GM23338 (cell line): ENCODE measurements at regions not wholly inside any gene's neighbourhood (a gene's known extent, or its start where the extent isn't known, plus 50 kb on each side); places are given as distances from the start of the nearest gene placed in this dataset.
A peak's percentile ranks its signal among the peaks of the same experiment; 100 is the strongest.

Experiments used
- ATAC-seq: fragments of 200-7000 bp; cut with Tn5 transposase; 3 replicates; pipeline ENCODE4 v1.9.1; 2020
- DNase-seq: peaks from one replicate; pipeline ENCODE4 v3.0.0-alpha.2; 2015; ENCODE audit warnings: low spot score
- H2AFZ ChIP-seq: fragments of 200-600 bp; sonication (generic); 2 replicates; pipeline ENCODE4 v1.8.0; 2016; ENCODE audit warnings: antibody characterized with exemption, mild to moderate bottlenecking, moderate library complexity
- H3F3A ChIP-seq: fragments of 200-600 bp; sonication (generic); replicated peaks from 2 replicates; pipeline ENCODE4 v1.8.0; 2017; ENCODE audit warnings: antibody characterized with exemption, mixed run types, low read depth
- H3K27ac ChIP-seq: fragments of 200-600 bp; sonication (generic); 2 replicates; pipeline ENCODE4 v1.6.1; 2016; ENCODE audit warnings: low read depth
- H3K27me3 ChIP-seq: fragments of 200-600 bp; sonication (generic); 2 replicates; pipeline ENCODE4 v1.8.0; 2016; ENCODE audit warnings: mild to moderate bottlenecking, mixed run types, moderate library complexity; ENCODE audit not compliant: insufficient read depth
- H3K36me3 ChIP-seq: fragments of 200-600 bp; sonication (generic); 2 replicates; pipeline ENCODE4 v1.8.0; 2016; ENCODE audit warnings: mild to moderate bottlenecking; ENCODE audit not compliant: insufficient read depth
- H3K4me1 ChIP-seq: fragments of 200-600 bp; sonication (generic); 2 replicates; pipeline ENCODE4 v1.8.0; 2016; ENCODE audit warnings: mild to moderate bottlenecking, moderate library complexity; ENCODE audit not compliant: insufficient read depth
- H3K4me2 ChIP-seq: fragments of 200-600 bp; sonication (generic); 2 replicates; pipeline ENCODE4 v1.7.1; 2017; ENCODE audit warnings: mixed run types
- H3K4me3 ChIP-seq: fragments of 200-600 bp; sonication (generic); 2 replicates; pipeline ENCODE4 v1.6.1; 2016; ENCODE audit warnings: mixed run types
- H3K79me2 ChIP-seq: fragments of 200-600 bp; sonication (generic); replicated peaks from 2 replicates; pipeline ENCODE4 v1.8.0; 2017; ENCODE audit warnings: mild to moderate bottlenecking; ENCODE audit not compliant: insufficient read depth
- H3K9me2 ChIP-seq: fragments of 200-600 bp; sonication (generic); 2 replicates; pipeline ENCODE4 v1.8.0; 2017; ENCODE audit not compliant: insufficient read depth
- H4K20me1 ChIP-seq: fragments of 200-600 bp; sonication (generic); replicated peaks from 2 replicates; pipeline ENCODE4 v1.8.0; 2017; ENCODE audit warnings: mild to moderate bottlenecking; ENCODE audit not compliant: insufficient read depth
- H3K27ac Mint-ChIP-seq: 2 replicates; pipeline ENCODE4 v1.8.0; 2020; ENCODE audit warnings: inconsistent platforms, mild to moderate bottlenecking, moderate library complexity, mixed read lengths
- H3K27me3 Mint-ChIP-seq: 3 replicates; pipeline ENCODE4 v1.8.0; 2022; ENCODE audit warnings: low read depth, mild to moderate bottlenecking, moderate library complexity, mixed read lengths, inconsistent platforms; ENCODE audit not compliant: insufficient read depth, poor library complexity
- H3K36me3 Mint-ChIP-seq: 3 replicates; pipeline ENCODE4 v1.8.0; 2021; ENCODE audit warnings: low read depth, mild to moderate bottlenecking, inconsistent platforms, moderate library complexity, mixed read lengths
- H3K4me1 Mint-ChIP-seq: 3 replicates; pipeline ENCODE4 v1.8.0; 2020; ENCODE audit warnings: mild to moderate bottlenecking, inconsistent platforms, mixed read lengths
- H3K4me3 Mint-ChIP-seq: 3 replicates; pipeline ENCODE4 v1.8.0; 2021; ENCODE audit warnings: moderate library complexity, mild to moderate bottlenecking, inconsistent platforms, mixed read lengths
- H3K9me3 Mint-ChIP-seq: 3 replicates; pipeline ENCODE4 v1.8.0; 2020; ENCODE audit warnings: moderate library complexity, mild to moderate bottlenecking, inconsistent platforms, mixed read lengths
- CREB1 ChIP-seq: fragments of 250-450 bp; sonication (Bioruptor Pico); IDR thresholded peaks from 2 replicates; pipeline ENCODE4 v1.5.0; 2020; ENCODE audit warnings: low read depth, mild to moderate bottlenecking, moderate library complexity
- EZH2 ChIP-seq: fragments of 200-600 bp; sonication (generic); IDR thresholded peaks from one replicate; pipeline ENCODE4 v1.8.0; 2017; ENCODE audit warnings: antibody characterized with exemption, mild to moderate bottlenecking, low read depth; ENCODE audit not compliant: unreplicated experiment
- EZH2phosphoT487 ChIP-seq: fragments of 200-600 bp; sonication (generic); IDR thresholded peaks from one replicate; pipeline ENCODE4 v1.8.1; 2018; ENCODE audit warnings: antibody characterized with exemption; ENCODE audit not compliant: unreplicated experiment
- JUNB ChIP-seq: IDR thresholded peaks from one replicate; pipeline ENCODE4 v1.6.1; 2016; ENCODE audit warnings: antibody characterized with exemption; ENCODE audit not compliant: unreplicated experiment
- NANOG ChIP-seq: IDR thresholded peaks from 2 replicates; pipeline ENCODE4 v1.6.1; 2016; ENCODE audit warnings: antibody characterized with exemption, borderline replicate concordance
- STAT1 ChIP-seq: IDR thresholded peaks from one replicate; pipeline ENCODE4 v1.6.1; 2016; ENCODE audit warnings: antibody characterized with exemption; ENCODE audit not compliant: unreplicated experiment
- ZNF114 ChIP-seq: fragments of 250-450 bp; sonication (Bioruptor Pico); IDR thresholded peaks from 2 replicates; pipeline ENCODE4 v1.5.0; 2020; ENCODE audit warnings: mild to moderate bottlenecking, moderate library complexity
- TF ChIP-seq, protein P1 (sequence below): fragments of 250-450 bp; sonication (Bioruptor Pico); IDR thresholded peaks from 2 replicates; pipeline ENCODE4 v1.5.0; 2020; ENCODE audit warnings: mild to moderate bottlenecking, moderate library complexity
- TF ChIP-seq, protein P2 (sequence below): IDR thresholded peaks from one replicate; pipeline ENCODE4 v1.6.1; 2018; ENCODE audit warnings: antibody characterized with exemption; ENCODE audit not compliant: unreplicated experiment
- TF ChIP-seq, protein P3 (sequence below): IDR thresholded peaks from 2 replicates; pipeline ENCODE4 v1.6.1; 2016; ENCODE audit warnings: antibody characterized with exemption

DNA sequence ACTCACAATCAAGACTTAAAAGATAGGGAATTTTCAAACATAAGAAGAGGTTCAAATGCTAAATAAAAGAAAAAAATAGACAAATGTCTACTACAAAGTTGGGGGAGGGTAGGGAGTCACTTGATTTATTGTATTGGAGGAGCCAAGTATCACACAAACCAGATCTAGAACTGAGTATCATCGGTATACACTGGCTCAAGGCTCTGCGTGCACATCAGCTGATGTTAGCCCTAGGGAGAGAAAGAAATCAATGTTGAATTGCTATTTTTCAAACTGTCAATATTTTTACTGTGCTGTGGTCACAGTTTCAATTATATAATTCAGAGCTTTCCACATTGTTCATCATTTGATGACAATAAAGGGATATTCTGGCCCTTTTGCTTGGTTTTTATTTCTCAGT lies 54.9 kb upstream of the RXFP2 start:
- Mint-ChIP-seq H3K4me1 (peaks cover 9% of the 10 kb centered on the region), H3K4me3 (no peak overlapping the region), H3K27me3 (no peaks in the 10 kb centered on the region), H3K9me3 (no peaks in the 10 kb centered on the region), H3K27ac (no peak overlapping the region), H3K36me3 (peaks cover 3% of the 10 kb centered on the region; the same call in 1 of the 3 replicates)
- H3K4me3 ChIP-seq: no peak overlapping the region
- H3K9me2 ChIP-seq: peaks cover 16% of the 10 kb centered on the region; the same call in 1 of the 2 replicates
- no peaks in the 10 kb centered on the region for H3K79me2 ChIP-seq
- no peaks in the 10 kb centered on the region for H4K20me1 ChIP-seq
- H3K27me3 ChIP-seq: no peaks in the 10 kb centered on the region
- no peaks in the 10 kb centered on the region for H3K36me3 ChIP-seq
- H2AFZ ChIP-seq: 0 out of 2 replicates have a peak overlapping the region, but pooled peaks have one; percentile 2
- ATAC-seq (no peak), DNase-seq (no peak)
- no peak for TF ChIP-seq EZH2
- TF ChIP-seq JUNB: no peak
- no peak for TF ChIP-seq ZNF114
- TF ChIP-seq, protein P1, sequence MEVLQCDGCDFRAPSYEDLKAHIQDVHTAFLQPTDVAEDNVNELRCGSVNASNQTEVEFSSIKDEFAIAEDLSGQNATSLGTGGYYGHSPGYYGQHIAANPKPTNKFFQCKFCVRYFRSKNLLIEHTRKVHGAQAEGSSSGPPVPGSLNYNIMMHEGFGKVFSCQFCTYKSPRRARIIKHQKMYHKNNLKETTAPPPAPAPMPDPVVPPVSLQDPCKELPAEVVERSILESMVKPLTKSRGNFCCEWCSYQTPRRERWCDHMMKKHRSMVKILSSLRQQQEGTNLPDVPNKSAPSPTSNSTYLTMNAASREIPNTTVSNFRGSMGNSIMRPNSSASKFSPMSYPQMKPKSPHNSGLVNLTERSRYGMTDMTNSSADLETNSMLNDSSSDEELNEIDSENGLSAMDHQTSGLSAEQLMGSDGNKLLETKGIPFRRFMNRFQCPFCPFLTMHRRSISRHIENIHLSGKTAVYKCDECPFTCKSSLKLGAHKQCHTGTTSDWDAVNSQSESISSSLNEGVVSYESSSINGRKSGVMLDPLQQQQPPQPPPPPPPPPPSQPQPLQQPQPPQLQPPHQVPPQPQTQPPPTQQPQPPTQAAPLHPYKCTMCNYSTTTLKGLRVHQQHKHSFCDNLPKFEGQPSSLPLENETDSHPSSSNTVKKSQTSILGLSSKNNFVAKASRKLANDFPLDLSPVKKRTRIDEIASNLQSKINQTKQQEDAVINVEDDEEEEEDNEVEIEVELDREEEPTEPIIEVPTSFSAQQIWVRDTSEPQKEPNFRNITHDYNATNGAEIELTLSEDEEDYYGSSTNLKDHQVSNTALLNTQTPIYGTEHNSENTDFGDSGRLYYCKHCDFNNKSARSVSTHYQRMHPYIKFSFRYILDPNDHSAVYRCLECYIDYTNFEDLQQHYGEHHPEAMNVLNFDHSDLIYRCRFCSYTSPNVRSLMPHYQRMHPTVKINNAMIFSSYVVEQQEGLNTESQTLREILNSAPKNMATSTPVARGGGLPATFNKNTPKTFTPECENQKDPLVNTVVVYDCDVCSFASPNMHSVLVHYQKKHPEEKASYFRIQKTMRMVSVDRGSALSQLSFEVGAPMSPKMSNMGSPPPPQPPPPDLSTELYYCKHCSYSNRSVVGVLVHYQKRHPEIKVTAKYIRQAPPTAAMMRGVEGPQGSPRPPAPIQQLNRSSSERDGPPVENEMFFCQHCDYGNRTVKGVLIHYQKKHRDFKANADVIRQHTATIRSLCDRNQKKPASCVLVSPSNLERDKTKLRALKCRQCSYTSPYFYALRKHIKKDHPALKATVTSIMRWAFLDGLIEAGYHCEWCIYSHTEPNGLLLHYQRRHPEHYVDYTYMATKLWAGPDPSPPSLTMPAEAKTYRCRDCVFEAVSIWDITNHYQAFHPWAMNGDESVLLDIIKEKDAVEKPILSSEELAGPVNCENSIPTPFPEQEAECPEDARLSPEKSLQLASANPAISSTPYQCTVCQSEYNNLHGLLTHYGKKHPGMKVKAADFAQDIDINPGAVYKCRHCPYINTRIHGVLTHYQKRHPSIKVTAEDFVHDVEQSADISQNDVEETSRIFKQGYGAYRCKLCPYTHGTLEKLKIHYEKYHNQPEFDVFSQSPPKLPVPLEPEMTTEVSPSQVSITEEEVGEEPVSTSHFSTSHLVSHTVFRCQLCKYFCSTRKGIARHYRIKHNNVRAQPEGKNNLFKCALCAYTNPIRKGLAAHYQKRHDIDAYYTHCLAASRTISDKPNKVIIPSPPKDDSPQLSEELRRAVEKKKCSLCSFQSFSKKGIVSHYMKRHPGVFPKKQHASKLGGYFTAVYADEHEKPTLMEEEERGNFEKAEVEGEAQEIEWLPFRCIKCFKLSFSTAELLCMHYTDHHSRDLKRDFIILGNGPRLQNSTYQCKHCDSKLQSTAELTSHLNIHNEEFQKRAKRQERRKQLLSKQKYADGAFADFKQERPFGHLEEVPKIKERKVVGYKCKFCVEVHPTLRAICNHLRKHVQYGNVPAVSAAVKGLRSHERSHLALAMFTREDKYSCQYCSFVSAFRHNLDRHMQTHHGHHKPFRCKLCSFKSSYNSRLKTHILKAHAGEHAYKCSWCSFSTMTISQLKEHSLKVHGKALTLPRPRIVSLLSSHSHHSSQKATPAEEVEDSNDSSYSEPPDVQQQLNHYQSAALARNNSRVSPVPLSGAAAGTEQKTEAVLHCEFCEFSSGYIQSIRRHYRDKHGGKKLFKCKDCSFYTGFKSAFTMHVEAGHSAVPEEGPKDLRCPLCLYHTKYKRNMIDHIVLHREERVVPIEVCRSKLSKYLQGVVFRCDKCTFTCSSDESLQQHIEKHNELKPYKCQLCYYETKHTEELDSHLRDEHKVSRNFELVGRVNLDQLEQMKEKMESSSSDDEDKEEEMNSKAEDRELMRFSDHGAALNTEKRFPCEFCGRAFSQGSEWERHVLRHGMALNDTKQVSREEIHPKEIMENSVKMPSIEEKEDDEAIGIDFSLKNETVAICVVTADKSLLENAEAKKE: no peak
- TF ChIP-seq CREB1 (CRISPR knock-in tag): no peak
- no peak for TF ChIP-seq EZH2phosphoT487
- TF ChIP-seq STAT1: no peak
- TF ChIP-seq, protein P2, sequence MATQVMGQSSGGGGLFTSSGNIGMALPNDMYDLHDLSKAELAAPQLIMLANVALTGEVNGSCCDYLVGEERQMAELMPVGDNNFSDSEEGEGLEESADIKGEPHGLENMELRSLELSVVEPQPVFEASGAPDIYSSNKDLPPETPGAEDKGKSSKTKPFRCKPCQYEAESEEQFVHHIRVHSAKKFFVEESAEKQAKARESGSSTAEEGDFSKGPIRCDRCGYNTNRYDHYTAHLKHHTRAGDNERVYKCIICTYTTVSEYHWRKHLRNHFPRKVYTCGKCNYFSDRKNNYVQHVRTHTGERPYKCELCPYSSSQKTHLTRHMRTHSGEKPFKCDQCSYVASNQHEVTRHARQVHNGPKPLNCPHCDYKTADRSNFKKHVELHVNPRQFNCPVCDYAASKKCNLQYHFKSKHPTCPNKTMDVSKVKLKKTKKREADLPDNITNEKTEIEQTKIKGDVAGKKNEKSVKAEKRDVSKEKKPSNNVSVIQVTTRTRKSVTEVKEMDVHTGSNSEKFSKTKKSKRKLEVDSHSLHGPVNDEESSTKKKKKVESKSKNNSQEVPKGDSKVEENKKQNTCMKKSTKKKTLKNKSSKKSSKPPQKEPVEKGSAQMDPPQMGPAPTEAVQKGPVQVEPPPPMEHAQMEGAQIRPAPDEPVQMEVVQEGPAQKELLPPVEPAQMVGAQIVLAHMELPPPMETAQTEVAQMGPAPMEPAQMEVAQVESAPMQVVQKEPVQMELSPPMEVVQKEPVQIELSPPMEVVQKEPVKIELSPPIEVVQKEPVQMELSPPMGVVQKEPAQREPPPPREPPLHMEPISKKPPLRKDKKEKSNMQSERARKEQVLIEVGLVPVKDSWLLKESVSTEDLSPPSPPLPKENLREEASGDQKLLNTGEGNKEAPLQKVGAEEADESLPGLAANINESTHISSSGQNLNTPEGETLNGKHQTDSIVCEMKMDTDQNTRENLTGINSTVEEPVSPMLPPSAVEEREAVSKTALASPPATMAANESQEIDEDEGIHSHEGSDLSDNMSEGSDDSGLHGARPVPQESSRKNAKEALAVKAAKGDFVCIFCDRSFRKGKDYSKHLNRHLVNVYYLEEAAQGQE: no peak
- TF ChIP-seq, protein P3, sequence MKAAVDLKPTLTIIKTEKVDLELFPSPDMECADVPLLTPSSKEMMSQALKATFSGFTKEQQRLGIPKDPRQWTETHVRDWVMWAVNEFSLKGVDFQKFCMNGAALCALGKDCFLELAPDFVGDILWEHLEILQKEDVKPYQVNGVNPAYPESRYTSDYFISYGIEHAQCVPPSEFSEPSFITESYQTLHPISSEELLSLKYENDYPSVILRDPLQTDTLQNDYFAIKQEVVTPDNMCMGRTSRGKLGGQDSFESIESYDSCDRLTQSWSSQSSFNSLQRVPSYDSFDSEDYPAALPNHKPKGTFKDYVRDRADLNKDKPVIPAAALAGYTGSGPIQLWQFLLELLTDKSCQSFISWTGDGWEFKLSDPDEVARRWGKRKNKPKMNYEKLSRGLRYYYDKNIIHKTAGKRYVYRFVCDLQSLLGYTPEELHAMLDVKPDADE: no peak
- no peak for TF ChIP-seq NANOG
- H3K27ac ChIP-seq: no peak overlapping the region
- no peaks in the 10 kb centered on the region for H3F3A ChIP-seq
- H3K4me2 ChIP-seq: no peak overlapping the region
- H3K4me1 ChIP-seq: peaks cover 9% of the 10 kb centered on the region; the same call in 1 of the 2 replicates
